ENCODE measurements at regions not wholly inside any gene's neighbourhood (a gene's known extent, or its start where the extent isn't known, plus 50 kb on each side); places are given as distances from the start of the nearest gene placed in this dataset.
"Not testable (repeated sequence)": the region's sequence is repeated elsewhere in the genome, so short reads cannot be mapped to it uniquely, and the experiment has no call there.

GRCh38 chr2:51918113-51918512 lies 886.2 kb upstream of the NRXN1 start:
- 56 to 58% methylated on average over 3 of the region's 3 CpGs for WGBS, 2 donors

GRCh38 chr2:51903728-51904127 lies 871.8 kb upstream of the NRXN1 start:
- DNase-seq (ENCODE audit: low spot score in 2 of 2), result no peak
- WGBS, 2 donors, result 34 to 35% methylated on average over 1 of the region's 1 CpG
- H3K4me3 ChIP-seq (ENCODE audit: low read depth, poor library complexity, severe bottlenecking), result no peak overlapping the region
- intact Hi-C loops (cut with DNase I; ENCODE audit: low total_unique reads), result no loop called here
- no peak for TF ChIP-seq POLR2A (IDR thresholded peaks at IDR 0.05)
- TF ChIP-seq, protein P1, sequence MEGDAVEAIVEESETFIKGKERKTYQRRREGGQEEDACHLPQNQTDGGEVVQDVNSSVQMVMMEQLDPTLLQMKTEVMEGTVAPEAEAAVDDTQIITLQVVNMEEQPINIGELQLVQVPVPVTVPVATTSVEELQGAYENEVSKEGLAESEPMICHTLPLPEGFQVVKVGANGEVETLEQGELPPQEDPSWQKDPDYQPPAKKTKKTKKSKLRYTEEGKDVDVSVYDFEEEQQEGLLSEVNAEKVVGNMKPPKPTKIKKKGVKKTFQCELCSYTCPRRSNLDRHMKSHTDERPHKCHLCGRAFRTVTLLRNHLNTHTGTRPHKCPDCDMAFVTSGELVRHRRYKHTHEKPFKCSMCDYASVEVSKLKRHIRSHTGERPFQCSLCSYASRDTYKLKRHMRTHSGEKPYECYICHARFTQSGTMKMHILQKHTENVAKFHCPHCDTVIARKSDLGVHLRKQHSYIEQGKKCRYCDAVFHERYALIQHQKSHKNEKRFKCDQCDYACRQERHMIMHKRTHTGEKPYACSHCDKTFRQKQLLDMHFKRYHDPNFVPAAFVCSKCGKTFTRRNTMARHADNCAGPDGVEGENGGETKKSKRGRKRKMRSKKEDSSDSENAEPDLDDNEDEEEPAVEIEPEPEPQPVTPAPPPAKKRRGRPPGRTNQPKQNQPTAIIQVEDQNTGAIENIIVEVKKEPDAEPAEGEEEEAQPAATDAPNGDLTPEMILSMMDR (IDR thresholded peaks at IDR 0.05), result no peak

More at GRCh38 chr2:51918113-51918512, 886.2 kb upstream of the NRXN1 start:
- peak in 1 of 2 donors; percentile 26 for DNase-seq (ENCODE audit: low spot score in 2 of 2)
- intact Hi-C loops (cut with DNase I; ENCODE audit: low total_unique reads), result no loop called here
- TF ChIP-seq, protein P1 (IDR thresholded peaks at IDR 0.05), result no peak
- TF ChIP-seq POLR2A (IDR thresholded peaks at IDR 0.05), result no peak
- no peak overlapping the region for H3K4me3 ChIP-seq (ENCODE audit: low read depth, poor library complexity, severe bottlenecking)

DNA sequence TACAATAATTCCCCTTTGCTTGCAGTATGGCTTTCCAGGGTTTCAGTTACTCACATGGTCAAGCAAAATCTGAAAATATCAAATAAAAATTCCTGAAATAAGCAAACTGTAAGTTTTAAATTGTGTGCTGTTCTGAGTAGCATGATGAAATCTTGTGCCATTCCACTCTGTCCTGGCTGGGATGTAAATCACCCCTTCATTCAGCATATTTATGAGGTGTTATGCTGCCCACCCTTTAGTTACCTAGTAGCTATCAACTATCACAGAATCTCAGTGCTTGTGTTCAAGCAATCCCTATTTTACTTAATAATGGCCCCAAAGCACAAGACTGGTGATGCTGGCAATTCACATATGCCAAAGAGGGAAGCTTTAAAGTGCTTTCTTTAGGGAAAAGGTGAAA lies 867.7 kb upstream of the NRXN1 start:
- intact Hi-C loops (cut with DNase I; ENCODE audit: low total_unique reads), result no loop called here
- H3K4me3 ChIP-seq (ENCODE audit: low read depth, poor library complexity, severe bottlenecking), result no peak overlapping the region
- DNase-seq (ENCODE audit: low spot score in 2 of 2), result no peak

DNA sequence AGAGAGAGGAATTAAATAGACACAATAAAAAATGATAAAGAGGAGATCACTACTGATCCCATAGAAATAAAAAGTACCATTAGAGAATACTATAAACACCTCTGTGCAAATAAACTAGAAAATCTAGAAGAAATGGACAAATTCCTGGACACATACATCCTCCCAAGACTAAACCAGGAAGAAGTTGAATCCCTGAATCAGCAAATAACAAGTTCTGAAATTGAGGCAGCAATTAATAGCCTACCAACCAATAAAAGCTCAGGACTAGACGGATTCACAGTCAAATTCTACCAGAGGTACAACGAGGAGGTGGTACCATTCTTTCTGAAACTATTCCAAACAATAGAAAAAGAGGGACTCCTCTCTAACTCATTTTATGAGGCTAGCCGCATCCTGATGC lies 862.7 kb upstream of the NRXN1 start:
- intact Hi-C loops (cut with DNase I; ENCODE audit: low total_unique reads); DNase-seq (ENCODE audit: low spot score in 2 of 2); H3K4me3 ChIP-seq (ENCODE audit: low read depth, poor library complexity, severe bottlenecking): not testable (repeated sequence)
- 83 to 89% methylated on average over 3 of the region's 3 CpGs for WGBS, 2 donors

More for the DNA sequence above, 867.7 kb upstream of the NRXN1 start:
- no peak for TF ChIP-seq POLR2A (IDR thresholded peaks at IDR 0.05)
- TF ChIP-seq, protein P1 (IDR thresholded peaks at IDR 0.05), result no peak

GRCh38 chr2:51888120-51888519 lies 856.2 kb upstream of the NRXN1 start:
- 61 to 85% methylated on average over 1 of the region's 1 CpG for WGBS, 2 donors
- no peak for DNase-seq (ENCODE audit: low spot score in 2 of 2)
- no peak for TF ChIP-seq POLR2A (IDR thresholded peaks at IDR 0.05)
- TF ChIP-seq, protein P1 (IDR thresholded peaks at IDR 0.05), result no peak
- no peak overlapping the region for H3K4me3 ChIP-seq (ENCODE audit: low read depth, poor library complexity, severe bottlenecking)
- intact Hi-C loops (cut with DNase I; ENCODE audit: low total_unique reads), result no loop called here

GRCh38 chr2:51881673-51882072 lies 849.7 kb upstream of the NRXN1 start:
- TF ChIP-seq, protein P1 (IDR thresholded peaks at IDR 0.05), result no peak
- TF ChIP-seq POLR2A (IDR thresholded peaks at IDR 0.05), result no peak
- WGBS, 2 donors, result 81 to 87% methylated on average over 3 of the region's 3 CpGs
- no peak for DNase-seq (ENCODE audit: low spot score in 2 of 2)
- intact Hi-C loops (cut with DNase I; ENCODE audit: low total_unique reads), result no loop called here
- no peak overlapping the region for H3K4me3 ChIP-seq (ENCODE audit: low read depth, poor library complexity, severe bottlenecking)

Data from lower leg skin (tissue), 4 donors.